Prostate gland (tissue), 2 donors: ENCODE measurements at regions not wholly inside any gene's neighbourhood (a gene's known extent, or its start where the extent isn't known, plus 50 kb on each side); places are given as distances from the start of the nearest gene placed in this dataset.

Experiments
- DNase-seq: peaks from one replicate; pipeline ENCODE4 v3.0.0-alpha.2; 2019; ENCODE audit warnings: low spot score
- H3K27ac ChIP-seq, 2 donors: fragments of 200-600 bp; sonication (generic); 2 replicates each; pipeline ENCODE4 v1.5.1; 2017 to 2019
- H3K27me3 ChIP-seq: fragments of 200-600 bp; sonication (generic); replicated peaks from 2 replicates; pipeline ENCODE4 v1.5.1; 2019; ENCODE audit not compliant: insufficient read depth
- H3K36me3 ChIP-seq, 2 donors: fragments of 200-600 bp; sonication (generic); 1 replicate in 1 of 2; 2 replicates in 1 of 2; pipeline versions ENCODE4 v1.5.1 to v1.8.1; 2017 to 2019
- H3K4me1 ChIP-seq: fragments of 200-600 bp; sonication (generic); replicated peaks from 2 replicates; pipeline ENCODE4 v1.5.1; 2019
- H3K4me3 ChIP-seq, 2 donors: fragments of 200-600 bp; sonication (generic); 2 replicates each; pipeline ENCODE4 v1.5.1; 2017 to 2019
- H3K9me3 ChIP-seq: fragments of 200-600 bp; sonication (generic); 2 replicates; pipeline ENCODE4 v1.5.1; 2017
- POLR2A ChIP-seq: fragments of 450-650 bp; IDR thresholded peaks from one replicate; pipeline ENCODE4 v1.6.1; 2016; ENCODE audit warnings: antibody characterized with exemption, mild to moderate bottlenecking
- POLR2AphosphoS5 ChIP-seq: sonication (generic); formaldehyde crosslinking; IDR thresholded peaks from one replicate; pipeline ENCODE4 v1.6.1; 2017; ENCODE audit warnings: antibody characterized with exemption
- WGBS: methylation state at CpG from one replicate; pipeline ENCODE4 v1.1.5; 2018; 5-methylcytosine and 5-hydroxymethylcytosine counted together
- intact Hi-C: fragments of 100-400 bp; cut with DNase I; formaldehyde crosslinking; loops from one replicate; pipeline ENCODE4 v1.14.2; 2022
- TF ChIP-seq, protein P1 (sequence below), 4 experiments: fragments of 200-600 bp in 2 of 4; fragments of 450-650 bp in 2 of 4; sonication (generic) in 2 of 4; IDR thresholded peaks; 1 replicate in 3 of 4; 2 replicates in 1 of 4; pipeline ENCODE4 v1.5.1; 2016 to 2019; ENCODE audit warnings: antibody characterized with exemption in 4 of 4, mild to moderate bottlenecking in 2 of 4, moderate library complexity in 2 of 4

DNA sequence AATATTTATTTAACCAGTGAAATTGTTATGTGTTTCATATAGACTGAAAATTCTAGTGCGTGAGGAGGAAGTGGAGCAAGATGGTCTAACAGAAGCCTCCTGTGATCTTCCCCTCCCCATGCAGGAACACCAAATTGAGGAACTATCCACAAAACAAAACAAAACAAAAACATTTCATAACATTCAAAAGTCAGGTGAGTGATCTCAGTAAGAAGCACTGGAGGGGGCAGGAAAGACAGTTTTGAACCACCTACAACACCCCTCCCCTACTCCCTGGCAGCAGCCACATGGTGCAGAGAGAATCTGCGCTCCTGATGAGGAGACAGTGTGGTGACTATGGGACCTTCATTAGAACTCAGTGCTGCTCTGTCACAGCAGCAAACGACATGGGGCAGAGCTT, 221.9 kb upstream of the SEMA3C start:
- Histone ChIP-seq H3K4me1 (no peaks in the 10 kb centered on the region), H3K4me3 (no peak overlapping the region), H3K9me3 (no peaks in the 10 kb centered on the region), H3K36me3 (no peaks in the 10 kb centered on the region), H3K27ac (no peak overlapping the region), H3K27me3 (no peaks in the 10 kb centered on the region)
- TF ChIP-seq, protein P1, sequence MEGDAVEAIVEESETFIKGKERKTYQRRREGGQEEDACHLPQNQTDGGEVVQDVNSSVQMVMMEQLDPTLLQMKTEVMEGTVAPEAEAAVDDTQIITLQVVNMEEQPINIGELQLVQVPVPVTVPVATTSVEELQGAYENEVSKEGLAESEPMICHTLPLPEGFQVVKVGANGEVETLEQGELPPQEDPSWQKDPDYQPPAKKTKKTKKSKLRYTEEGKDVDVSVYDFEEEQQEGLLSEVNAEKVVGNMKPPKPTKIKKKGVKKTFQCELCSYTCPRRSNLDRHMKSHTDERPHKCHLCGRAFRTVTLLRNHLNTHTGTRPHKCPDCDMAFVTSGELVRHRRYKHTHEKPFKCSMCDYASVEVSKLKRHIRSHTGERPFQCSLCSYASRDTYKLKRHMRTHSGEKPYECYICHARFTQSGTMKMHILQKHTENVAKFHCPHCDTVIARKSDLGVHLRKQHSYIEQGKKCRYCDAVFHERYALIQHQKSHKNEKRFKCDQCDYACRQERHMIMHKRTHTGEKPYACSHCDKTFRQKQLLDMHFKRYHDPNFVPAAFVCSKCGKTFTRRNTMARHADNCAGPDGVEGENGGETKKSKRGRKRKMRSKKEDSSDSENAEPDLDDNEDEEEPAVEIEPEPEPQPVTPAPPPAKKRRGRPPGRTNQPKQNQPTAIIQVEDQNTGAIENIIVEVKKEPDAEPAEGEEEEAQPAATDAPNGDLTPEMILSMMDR (IDR thresholded peaks at IDR 0.05), result no peak
- TF ChIP-seq POLR2A (no peak), POLR2AphosphoS5 (no peak)
- no peak for DNase-seq
- WGBS, result 81% methylated on average over 3 of the region's 3 CpGs
- intact Hi-C loops, result no loop called here

DNA sequence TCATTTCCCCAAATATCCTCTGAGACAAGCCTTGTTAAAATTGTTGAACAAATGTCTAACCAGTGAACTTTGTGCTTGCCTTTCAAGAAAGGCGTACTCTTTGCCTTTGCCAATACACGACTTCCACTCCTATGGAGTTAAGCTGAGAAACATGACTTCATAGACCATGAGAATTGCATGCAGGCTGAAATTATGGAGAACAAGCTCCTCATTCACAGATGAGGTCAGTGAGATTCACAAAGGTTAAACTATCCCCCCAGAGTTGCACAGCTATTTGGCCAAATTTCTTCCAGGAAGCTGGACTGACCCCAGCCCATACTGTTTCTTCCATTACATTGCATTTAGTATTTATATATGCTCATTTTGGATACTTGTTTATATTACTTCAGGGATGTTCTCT, 221.4 kb upstream of the SEMA3C start:
- H3K9me3 ChIP-seq, result no peaks in the 10 kb centered on the region
- H3K4me1 ChIP-seq, result no peaks in the 10 kb centered on the region
- intact Hi-C loops, result no loop called here
- TF ChIP-seq, protein P1 (IDR thresholded peaks at IDR 0.05), result no peak
- TF ChIP-seq POLR2A, result no peak
- no peaks in the 10 kb centered on the region for H3K36me3 ChIP-seq
- DNase-seq, result no peak
- 84% methylated on average over 2 of the region's 2 CpGs for WGBS
- no peak overlapping the region for H3K27ac ChIP-seq
- H3K4me3 ChIP-seq, result no peak overlapping the region
- no peaks in the 10 kb centered on the region for H3K27me3 ChIP-seq

- no peak overlapping the region for H3K4me3 ChIP-seq
- no peaks in the 10 kb centered on the region for H3K4me1 ChIP-seq
- no peaks in the 10 kb centered on the region for H3K9me3 ChIP-seq
- no peak overlapping the region for H3K27ac ChIP-seq
- DNase-seq, result no peak
- no peaks in the 10 kb centered on the region for H3K36me3 ChIP-seq
- 10% methylated on average over 1 of the region's 1 CpG for WGBS
- no peak for TF ChIP-seq POLR2A
- TF ChIP-seq, protein P1 (IDR thresholded peaks at IDR 0.05), result no peak
- TF ChIP-seq POLR2AphosphoS5, result no peak
- intact Hi-C loops, result no loop called here
- no peaks in the 10 kb centered on the region for H3K27me3 ChIP-seq
Observed at GRCh38 chr7:81138870-81139269, 220.0 kb upstream of the SEMA3C start.

DNA sequence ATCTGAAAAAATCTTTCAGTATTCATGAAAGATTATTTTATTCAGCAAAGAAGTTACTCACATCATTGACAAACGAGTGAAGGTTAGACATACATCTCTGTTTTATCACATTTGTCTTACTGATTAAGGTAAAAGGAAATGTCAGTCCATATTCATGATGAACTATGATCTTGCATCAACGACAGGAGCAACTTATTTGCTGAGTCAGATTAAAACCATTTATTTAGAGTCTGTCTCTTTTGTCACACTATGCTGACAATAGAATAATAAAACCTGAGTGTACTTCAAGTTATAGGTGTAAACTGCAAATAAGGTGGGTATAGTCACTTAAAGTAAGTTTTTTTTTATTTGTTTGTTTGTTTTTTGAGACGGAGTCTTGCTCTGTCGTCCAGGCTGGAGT, 216.5 kb upstream of the SEMA3C start:
- Histone ChIP-seq H3K9me3 (no peaks in the 10 kb centered on the region), H3K27ac (no peak overlapping the region), H3K4me1 (no peaks in the 10 kb centered on the region), H3K27me3 (no peaks in the 10 kb centered on the region), H3K36me3 (no peaks in the 10 kb centered on the region), H3K4me3 (no peak overlapping the region)
- WGBS, result 74% methylated on average over 4 of the region's 4 CpGs
- TF ChIP-seq POLR2A, result no peak
- TF ChIP-seq, protein P1 (IDR thresholded peaks at IDR 0.05), result no peak
- no peak for TF ChIP-seq POLR2AphosphoS5
- DNase-seq, result no peak
- intact Hi-C loops, result no loop called here

DNA sequence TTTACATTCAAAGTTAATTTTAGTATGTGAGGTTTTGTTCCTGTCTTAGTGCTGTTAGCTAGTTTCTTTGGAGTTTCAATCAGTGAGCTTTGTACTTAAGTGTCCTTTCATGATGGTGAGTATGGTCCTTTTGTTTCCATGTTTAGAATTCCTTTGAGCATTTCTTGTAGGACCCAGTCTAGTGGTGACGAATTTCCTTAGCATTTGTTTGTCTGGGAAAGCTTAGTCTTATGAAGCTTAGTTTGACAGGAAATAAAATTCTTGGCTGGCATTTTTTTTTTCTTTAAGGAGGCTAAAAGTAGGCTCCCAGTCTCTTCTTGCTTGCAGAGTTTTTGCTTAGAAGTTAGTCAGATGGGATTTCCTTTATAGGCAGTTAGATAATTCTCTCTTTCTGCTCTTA, 209.2 kb upstream of the SEMA3C start:
- intact Hi-C loops, result no loop called here
- DNase-seq, result no peak
- WGBS, result 90% methylated on average over 1 of the region's 1 CpG
- Histone ChIP-seq H3K27me3 (no peaks in the 10 kb centered on the region), H3K36me3 (no peaks in the 10 kb centered on the region), H3K4me3 (no peak overlapping the region), H3K4me1 (no peaks in the 10 kb centered on the region), H3K9me3 (no peaks in the 10 kb centered on the region), H3K27ac (no peak overlapping the region)
- no peak for TF ChIP-seq POLR2AphosphoS5
- TF ChIP-seq, protein P1 (IDR thresholded peaks at IDR 0.05), result no peak
- TF ChIP-seq POLR2A, result no peak
